ENCODE measurements at regions not wholly inside any gene's neighbourhood (a gene's known extent, or its start where the extent isn't known, plus 50 kb on each side); places are given as distances from the start of the nearest gene placed in this dataset.

- intact Hi-C loops (cut with DNase I; ENCODE audit: low total_unique reads), result no loop called here
Measured at GRCh38 chr9:84460695-84461094, 120.1 kb upstream of the SLC28A3 start.

DNA sequence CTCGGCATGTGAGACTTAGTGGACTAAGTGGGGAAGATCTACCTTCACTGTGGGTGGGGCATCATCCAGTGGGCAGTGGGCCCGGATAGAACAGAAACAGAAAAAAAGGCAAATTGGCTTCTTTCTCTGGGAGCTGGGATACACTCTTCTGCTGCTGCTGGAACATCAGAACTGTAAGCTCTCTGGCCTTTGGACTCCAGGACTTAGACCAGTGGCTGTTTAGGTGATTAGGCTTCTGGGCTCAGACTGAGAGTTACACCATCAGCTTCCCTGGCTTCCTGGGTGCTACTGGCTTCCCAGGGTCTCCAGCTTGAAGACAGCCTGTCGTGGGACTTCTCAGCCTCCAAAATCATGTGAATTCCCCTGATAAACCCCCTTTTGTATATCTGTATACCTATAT lies 122.7 kb upstream of the SLC28A3 start:
- TF ChIP-seq CTCF (IDR thresholded peaks at IDR 0.05 in 8 of 11, conservative IDR thresholded peaks at IDR 0.05 in 3 of 11) (no peak), POLR2AphosphoS5 (IDR thresholded peaks at IDR 0.05) (no peak), POLR2A (IDR thresholded peaks at IDR 0.05) (no peak)
- intact Hi-C loops (cut with DNase I; ENCODE audit: low total_unique reads), result no loop called here

More at GRCh38 chr9:84460695-84461094, 120.1 kb upstream of the SLC28A3 start:
- Histone ChIP-seq H3K4me1 (no peaks in the 10 kb centered on the region), H3K27ac (no peak overlapping the region), H3K9me3 (peaks cover 0 to 15% (median 4%) of the 10 kb centered on the region in 8 donors), H3K27me3 (replicated peaks in 1 of 7) (no peaks in the 10 kb centered on the region), H3K36me3 (no peaks in the 10 kb centered on the region), H3K4me3 (no peak overlapping the region)
- TF ChIP-seq CTCF (IDR thresholded peaks at IDR 0.05 in 8 of 11, conservative IDR thresholded peaks at IDR 0.05 in 3 of 11) (no peak), POLR2AphosphoS5 (IDR thresholded peaks at IDR 0.05) (no peak), POLR2A (IDR thresholded peaks at IDR 0.05) (no peak)
- DNase-seq, result no peak

GRCh38 chr9:84466580-84467285 lies 126.2 kb upstream of the SLC28A3 start:
- no peaks in the 10 kb centered on the region for H3K27me3 ChIP-seq (replicated peaks in 1 of 7)
- H3K9me3 ChIP-seq, result no peaks in the 10 kb centered on the region
- intact Hi-C loops (cut with DNase I; ENCODE audit: low total_unique reads), result no loop called here
- DNase-seq, result no peak
- H3K27ac ChIP-seq, result no peak overlapping the region
- no peak for TF ChIP-seq CTCF (IDR thresholded peaks at IDR 0.05 in 8 of 11, conservative IDR thresholded peaks at IDR 0.05 in 3 of 11)
- H3K4me1 ChIP-seq, result no peaks in the 10 kb centered on the region
- 55 to 62% (median 58%) methylated on average over 5 of the region's 5 CpGs for WGBS, 5 donors
- no peak overlapping the region for H3K4me3 ChIP-seq
- H3K36me3 ChIP-seq, result no peaks in the 10 kb centered on the region

More for the DNA sequence above, 122.7 kb upstream of the SLC28A3 start:
- Histone ChIP-seq H3K9me3 (peaks cover 0 to 4% (median 0%) of the 10 kb centered on the region in 8 donors), H3K36me3 (no peaks in the 10 kb centered on the region), H3K27me3 (replicated peaks in 1 of 7) (no peaks in the 10 kb centered on the region), H3K4me1 (no peaks in the 10 kb centered on the region), H3K4me3 (no peak overlapping the region), H3K27ac (no peak overlapping the region)
- no peak for DNase-seq
- WGBS, 5 donors, result 57 to 80% (median 74%) methylated on average over 3 of the region's 3 CpGs

DNA sequence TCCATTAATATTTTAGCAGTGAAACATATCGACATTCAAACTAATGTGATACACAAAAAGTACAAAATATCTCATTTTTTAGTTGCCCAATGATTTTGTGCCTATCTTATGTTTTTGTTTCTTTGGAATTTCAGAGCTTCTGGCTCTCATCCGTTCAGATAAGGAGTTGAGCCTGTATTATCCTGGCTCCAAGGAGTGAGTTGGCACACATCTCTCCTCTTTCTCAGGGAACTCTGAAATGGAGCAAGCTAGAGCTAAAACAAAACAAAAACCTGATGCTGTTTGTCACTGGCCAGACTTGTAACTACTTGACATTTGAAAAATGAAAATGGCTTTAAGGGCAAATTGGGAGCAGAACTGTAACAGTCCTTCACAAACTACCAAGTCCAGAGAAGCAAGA lies 131.3 kb upstream of the SLC28A3 start:
- peaks cover 0 to 7% (median 0%) of the 10 kb centered on the region in 8 donors for H3K9me3 ChIP-seq
- H3K27ac ChIP-seq, result no peak overlapping the region
- no peaks in the 10 kb centered on the region for H3K4me1 ChIP-seq
- TF ChIP-seq CTCF (IDR thresholded peaks at IDR 0.05 in 8 of 11, conservative IDR thresholded peaks at IDR 0.05 in 3 of 11) (no peak), POLR2AphosphoS5 (IDR thresholded peaks at IDR 0.05) (no peak), POLR2A (IDR thresholded peaks at IDR 0.05) (no peak)
- no peak for DNase-seq
- H3K27me3 ChIP-seq (replicated peaks in 1 of 7), result no peaks in the 10 kb centered on the region
- WGBS, 5 donors, result 72 to 89% (median 79%) methylated on average over 2 of the region's 2 CpGs
- intact Hi-C loops (cut with DNase I; ENCODE audit: low total_unique reads), result no loop called here
- no peak overlapping the region for H3K4me3 ChIP-seq
- H3K36me3 ChIP-seq, result no peaks in the 10 kb centered on the region
